Superior temporal gyrus (tissue), 1 donor: ENCODE measurements at regions not wholly inside any gene's neighbourhood (a gene's known extent, or its start where the extent isn't known, plus 50 kb on each side); places are given as distances from the start of the nearest gene placed in this dataset.
"Not testable (repeated sequence)": the region's sequence is repeated elsewhere in the genome, so short reads cannot be mapped to it uniquely, and the experiment has no call there.

Experiments
- DNase-seq: peaks from one replicate; pipeline ENCODE4 v3.0.0-alpha.2; 2016; ENCODE audit errors: extremely low spot score

GRCh38 chr5:99315413-99316183 is 386.8 kb upstream of the CHD1 start:
- DNase-seq, result no peak

DNA sequence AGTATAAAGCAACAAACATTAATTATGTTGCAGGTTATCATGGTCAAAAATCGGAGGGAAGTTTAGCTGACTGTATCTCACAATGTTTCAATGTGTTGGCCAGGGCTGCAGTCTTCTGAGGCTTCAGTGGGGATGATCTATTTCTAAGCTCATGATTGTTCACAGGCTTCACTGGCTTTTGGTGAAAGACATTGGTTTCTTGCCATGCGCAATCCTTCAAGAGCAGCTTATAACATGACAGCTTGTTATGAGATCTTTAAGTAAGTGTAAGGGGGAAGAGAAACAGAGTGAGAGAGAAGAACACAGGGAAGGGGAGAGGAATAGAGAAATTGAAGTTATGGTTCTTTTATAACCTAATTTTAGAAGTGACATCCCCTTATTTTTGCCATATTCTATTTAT is 385.9 kb upstream of the CHD1 start:
- DNase-seq, result no peak

GRCh38 chr5:99308131-99308530 is 379.3 kb upstream of the CHD1 start:
- DNase-seq, result no peak

DNA sequence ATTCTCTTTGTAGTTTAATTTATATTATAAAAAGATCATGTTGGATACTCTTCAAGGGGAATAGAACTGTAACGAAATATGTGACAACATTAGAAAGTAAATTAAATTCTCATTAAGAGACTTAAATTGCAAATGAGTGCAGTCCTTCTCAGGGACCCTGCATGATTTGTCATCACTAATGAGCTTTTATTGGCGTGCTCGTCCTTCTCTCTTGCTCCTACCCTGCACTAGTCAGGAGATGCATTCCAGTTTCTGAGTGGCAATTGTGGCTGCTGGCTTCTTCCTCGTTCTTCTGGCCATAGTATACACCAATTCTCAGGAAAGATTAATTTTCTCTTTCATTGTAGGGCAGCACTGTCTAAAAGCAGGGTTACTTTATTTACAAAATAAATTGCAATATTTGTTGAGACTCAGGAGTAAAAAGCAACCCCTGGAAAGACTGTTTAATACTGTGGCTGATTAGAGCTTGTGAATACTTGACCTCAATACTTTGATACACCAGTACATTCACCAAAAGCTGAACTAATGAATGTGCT is 376.3 kb upstream of the CHD1 start:
- no peak for DNase-seq

- no peak for DNase-seq
Observed at GRCh38 chr5:99285606-99286005, 356.8 kb upstream of the CHD1 start.

GRCh38 chr5:99275128-99275527 is 346.3 kb upstream of the CHD1 start:
- no peak for DNase-seq

DNA sequence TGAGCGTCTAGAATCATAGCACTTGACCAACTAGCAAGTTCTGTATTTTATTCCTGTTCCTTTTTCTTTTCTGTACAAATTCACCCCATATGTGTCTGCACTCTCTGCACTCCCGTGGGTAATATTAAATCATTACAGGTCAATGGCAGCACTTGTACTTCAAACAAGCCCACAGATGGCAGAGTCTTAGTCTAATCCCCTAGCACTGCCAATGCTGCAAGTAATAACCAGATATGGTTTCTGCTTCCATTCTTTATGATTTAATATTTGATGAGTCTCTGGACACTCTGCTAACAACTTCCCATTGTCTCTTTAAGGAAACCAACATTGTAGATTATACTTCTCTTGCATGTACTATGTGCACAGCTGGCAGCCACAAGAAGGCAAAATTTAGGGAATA is 343.8 kb upstream of the CHD1 start:
- DNase-seq, result no peak

- no peak for DNase-seq
Observed at GRCh38 chr5:99258819-99259218, 330.0 kb upstream of the CHD1 start.

GRCh38 chr5:99248066-99248465 is 319.3 kb upstream of the CHD1 start:
- DNase-seq, result no peak

- DNase-seq, result no peak
Observed at GRCh38 chr5:99247346-99247745, 318.5 kb upstream of the CHD1 start.

- DNase-seq, result no peak
Observed at GRCh38 chr5:99243111-99243510, 314.3 kb upstream of the CHD1 start.

GRCh38 chr5:99239826-99240360 is 311.1 kb upstream of the CHD1 start:
- no peak for DNase-seq

GRCh38 chr5:99191206-99191745 is 262.5 kb upstream of the CHD1 start:
- DNase-seq, result no peak

DNA sequence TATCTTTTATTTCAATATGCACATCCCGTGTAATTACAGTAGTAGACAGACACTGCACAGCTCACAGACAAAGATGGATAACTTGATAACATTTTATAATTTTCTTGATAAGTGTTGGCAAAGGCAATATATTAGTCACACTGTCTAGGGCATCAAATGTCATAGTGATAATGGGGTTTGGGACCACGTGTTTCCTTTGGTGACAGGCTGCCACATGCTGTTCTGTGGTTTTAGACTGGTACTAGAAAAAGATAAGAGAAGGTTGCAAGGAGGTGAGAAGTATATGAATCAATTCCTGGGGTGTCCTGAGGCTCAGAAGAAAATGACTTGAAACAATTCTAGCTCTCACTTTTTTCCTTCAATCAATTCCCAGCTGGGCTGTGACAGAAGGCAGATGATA is 258.8 kb upstream of the CHD1 start:
- no peak for DNase-seq

DNA sequence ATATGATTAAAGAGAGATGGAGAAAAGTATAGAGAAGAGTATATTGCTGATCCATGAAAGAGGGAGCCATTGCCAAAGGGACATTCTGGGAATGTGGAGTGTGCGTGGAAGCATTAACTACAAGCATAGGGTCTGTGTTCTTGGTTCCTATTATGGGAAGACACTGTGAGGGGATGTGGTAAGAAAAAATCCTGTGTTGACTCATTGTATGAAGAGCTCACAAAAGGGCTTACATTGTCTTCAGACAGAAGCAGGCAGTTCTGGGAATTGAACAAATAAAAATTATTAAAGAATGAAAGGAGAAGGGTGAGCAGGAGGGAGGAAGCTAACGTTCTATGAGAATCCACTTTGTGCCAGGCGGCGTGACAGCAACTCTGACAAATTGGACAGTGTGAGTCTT is 250.4 kb upstream of the CHD1 start:
- DNase-seq, result no peak

DNA sequence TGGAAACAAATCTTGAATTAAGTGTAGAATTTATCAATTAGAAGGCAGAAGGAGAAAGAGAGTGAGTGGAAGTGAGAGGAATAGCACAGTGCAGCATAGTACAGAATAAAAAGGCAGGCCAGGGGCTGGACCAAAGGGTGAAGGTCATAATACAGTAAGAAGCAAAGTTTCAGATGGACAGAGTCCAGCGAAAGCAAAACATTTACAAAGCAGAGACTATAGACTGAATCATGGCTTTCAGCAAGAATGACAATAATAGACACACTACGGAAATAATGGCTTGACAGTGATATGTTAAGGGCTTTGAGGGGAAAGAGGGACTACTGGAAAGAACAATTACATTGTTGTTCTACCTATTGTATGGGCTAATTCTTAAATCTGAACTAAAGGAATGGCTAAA is 249.0 kb upstream of the CHD1 start:
- DNase-seq, result no peak

GRCh38 chr5:99176186-99176585 is 247.4 kb upstream of the CHD1 start:
- no peak for DNase-seq

- DNase-seq, result no peak
Observed at GRCh38 chr5:99169309-99169708, 240.5 kb upstream of the CHD1 start.

DNA sequence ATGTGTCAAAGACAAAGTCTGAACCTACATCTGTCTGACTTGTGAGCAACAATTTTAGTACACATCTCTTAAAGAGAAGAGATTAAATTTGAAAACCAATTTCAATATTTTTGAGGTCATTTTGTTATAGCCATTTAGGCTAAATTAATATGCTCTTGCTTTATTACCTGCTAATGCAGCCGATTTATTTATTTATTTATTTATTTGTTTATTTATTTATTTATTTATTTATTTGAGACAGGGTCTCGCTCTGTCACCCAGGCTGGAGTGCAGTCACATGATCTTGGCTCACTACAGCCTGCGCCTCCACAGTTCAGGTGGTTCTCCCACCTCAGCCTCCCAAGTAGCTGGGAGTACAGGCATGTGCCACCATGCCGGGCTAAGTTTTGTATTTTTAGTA is 232.7 kb upstream of the CHD1 start:
- not testable (repeated sequence) for DNase-seq

GRCh38 chr5:99156688-99157087 is 227.9 kb upstream of the CHD1 start:
- DNase-seq, result no peak

- DNase-seq, result not testable (repeated sequence)
Observed at GRCh38 chr5:99143283-99143795, 214.5 kb upstream of the CHD1 start.

GRCh38 chr5:99141534-99142128 is 212.8 kb upstream of the CHD1 start:
- no peak for DNase-seq

DNA sequence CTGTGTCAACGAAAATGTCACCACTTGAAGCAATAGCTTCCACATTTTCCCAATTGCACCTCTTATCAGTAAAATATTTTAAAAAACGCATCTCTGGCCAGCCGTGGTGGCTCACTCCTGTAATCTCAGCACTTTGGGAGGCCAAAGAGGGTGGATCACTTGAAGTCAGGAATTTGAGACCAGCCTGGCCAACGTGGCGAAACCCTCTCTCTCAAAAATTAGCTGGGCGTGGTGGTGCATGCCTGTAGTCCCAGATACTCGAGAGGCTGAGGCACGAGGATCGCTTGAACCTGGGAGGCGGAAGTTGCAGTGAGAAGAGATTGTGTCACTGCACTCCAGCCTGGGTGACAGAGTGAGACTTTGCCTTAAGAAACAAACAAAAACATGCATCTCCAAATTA is 210.1 kb upstream of the CHD1 start:
- no peak for DNase-seq
